OCI-LY1 (cell line): ENCODE measurements at regions not wholly inside any gene's neighbourhood (a gene's known extent, or its start where the extent isn't known, plus 50 kb on each side); places are given as distances from the start of the nearest gene placed in this dataset.

Source experiments
- EZH2 ChIP-seq: fragments of 200-600 bp; sonication (generic), shearing (Covaris generic); IDR thresholded peaks from 2 replicates; pipeline ENCODE4 v1.8.0; 2017; ENCODE audit warnings: borderline replicate concordance, mixed run types, mild to moderate bottlenecking, antibody characterized with exemption, low read length, moderate library complexity, mixed read lengths
- TF ChIP-seq, protein P1 (sequence below): fragments of 200-600 bp; sonication (generic), shearing (Covaris generic); IDR thresholded peaks from 2 replicates; pipeline ENCODE4 v1.5.1; 2017; ENCODE audit warnings: mild to moderate bottlenecking, antibody characterized with exemption, low read length, moderate library complexity, mixed read lengths

DNA sequence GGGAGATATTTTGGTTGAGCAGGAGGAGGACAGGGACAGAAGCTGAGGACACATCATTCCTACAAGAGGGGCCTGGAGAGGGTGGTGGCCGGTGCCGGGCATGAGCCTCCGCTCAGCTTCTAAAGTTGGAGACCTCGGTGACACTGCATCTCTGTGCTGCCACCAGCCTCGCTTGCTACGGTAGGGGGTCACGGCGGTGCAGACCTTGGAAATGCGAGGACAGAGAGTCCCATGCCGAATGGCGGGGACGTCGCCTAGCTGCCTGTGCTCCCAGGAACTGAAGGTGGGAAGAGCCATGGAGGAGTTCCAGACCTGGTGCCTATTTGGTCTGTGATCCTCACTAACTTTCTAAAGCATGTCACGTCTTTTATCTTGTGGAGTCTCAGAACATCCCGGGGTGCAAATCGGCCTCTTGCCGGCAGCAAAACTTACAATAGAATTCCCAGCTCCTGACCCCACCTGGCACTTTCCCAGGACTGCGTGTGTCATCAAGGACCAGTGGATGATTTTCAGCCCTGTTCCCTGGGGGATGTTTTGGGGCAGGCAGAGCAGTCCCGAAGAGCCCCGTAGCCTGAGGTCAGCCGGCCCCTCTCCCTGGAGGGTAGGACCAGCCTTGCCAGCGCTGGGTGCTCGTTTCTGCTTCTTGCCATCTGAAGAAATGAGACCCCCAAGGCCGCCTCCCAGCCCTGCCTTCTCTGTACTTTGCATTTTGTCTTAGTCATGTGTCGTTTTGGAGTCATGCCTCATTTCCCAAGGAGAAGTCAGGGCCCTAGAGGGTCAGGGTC is 205.8 kb upstream of the SHH start:
- TF ChIP-seq, protein P1, sequence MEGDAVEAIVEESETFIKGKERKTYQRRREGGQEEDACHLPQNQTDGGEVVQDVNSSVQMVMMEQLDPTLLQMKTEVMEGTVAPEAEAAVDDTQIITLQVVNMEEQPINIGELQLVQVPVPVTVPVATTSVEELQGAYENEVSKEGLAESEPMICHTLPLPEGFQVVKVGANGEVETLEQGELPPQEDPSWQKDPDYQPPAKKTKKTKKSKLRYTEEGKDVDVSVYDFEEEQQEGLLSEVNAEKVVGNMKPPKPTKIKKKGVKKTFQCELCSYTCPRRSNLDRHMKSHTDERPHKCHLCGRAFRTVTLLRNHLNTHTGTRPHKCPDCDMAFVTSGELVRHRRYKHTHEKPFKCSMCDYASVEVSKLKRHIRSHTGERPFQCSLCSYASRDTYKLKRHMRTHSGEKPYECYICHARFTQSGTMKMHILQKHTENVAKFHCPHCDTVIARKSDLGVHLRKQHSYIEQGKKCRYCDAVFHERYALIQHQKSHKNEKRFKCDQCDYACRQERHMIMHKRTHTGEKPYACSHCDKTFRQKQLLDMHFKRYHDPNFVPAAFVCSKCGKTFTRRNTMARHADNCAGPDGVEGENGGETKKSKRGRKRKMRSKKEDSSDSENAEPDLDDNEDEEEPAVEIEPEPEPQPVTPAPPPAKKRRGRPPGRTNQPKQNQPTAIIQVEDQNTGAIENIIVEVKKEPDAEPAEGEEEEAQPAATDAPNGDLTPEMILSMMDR, result no peak
- no peak for TF ChIP-seq EZH2
